ENCODE measurements at regions not wholly inside any gene's neighbourhood (a gene's known extent, or its start where the extent isn't known, plus 50 kb on each side); places are given as distances from the start of the nearest gene placed in this dataset.
"Not testable (repeated sequence)": the region's sequence is repeated elsewhere in the genome, so short reads cannot be mapped to it uniquely, and the experiment has no call there.

DNA sequence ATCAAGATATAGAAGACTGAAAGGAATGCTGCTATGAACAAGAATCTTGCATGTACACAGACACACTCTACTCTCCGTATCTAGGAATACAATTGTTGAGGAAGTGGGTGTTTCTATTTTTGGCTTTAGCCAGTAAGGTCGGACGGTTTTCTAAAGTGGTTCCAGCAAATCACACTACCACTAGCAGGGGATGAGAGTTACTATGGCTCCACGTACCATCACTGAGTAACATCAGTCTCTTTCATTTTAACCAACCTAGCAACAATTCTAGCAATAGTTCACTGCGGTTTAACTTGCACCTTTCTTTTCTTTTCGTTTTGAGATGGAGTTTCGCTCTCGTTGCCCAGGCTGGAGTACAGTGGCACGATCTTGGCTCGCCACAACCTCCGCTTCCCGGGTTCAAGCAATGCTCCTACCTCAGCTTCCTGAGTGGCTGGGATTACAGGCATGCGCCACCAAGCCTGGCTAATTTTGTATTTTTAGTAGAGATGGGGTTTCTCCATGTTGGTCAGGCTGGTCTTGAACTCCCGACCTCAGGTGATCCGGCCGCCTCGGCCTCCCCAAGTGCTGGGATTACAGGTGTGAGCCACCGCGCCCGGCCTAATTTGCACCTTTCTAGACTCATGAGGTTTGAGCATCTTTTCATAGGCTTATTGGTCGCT is 103.2 kb upstream of the ZNF746 start:
- DNase-seq, result not testable (repeated sequence)

DNA sequence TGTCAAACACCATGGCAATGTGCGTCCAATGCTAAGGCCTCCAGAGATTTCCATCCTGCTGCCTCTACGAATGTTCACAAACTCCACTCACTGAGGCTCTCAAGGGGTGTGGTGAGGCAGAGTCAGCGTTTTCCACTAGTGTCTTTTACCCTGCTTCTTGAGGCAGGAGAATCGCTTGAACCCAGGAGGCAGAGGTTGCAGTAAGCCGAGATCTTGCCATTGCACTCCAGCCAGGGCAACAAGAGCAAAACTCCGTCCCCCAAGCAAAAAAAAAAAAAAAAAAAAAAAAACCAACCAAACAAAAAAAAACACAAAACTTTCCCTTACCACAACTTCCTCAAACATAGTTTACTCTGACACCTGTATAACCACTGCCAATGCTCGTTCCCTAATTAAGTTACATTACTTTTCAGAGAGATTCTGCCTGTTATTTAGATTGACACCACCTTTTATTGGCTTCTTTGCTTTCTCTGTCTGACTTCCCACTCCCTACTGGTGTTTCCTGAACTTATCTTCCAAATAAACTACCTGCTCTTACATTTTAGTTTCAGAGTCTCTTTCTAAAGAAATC is 102.1 kb upstream of the ZNF746 start:
- DNase-seq, result no peak

DNA sequence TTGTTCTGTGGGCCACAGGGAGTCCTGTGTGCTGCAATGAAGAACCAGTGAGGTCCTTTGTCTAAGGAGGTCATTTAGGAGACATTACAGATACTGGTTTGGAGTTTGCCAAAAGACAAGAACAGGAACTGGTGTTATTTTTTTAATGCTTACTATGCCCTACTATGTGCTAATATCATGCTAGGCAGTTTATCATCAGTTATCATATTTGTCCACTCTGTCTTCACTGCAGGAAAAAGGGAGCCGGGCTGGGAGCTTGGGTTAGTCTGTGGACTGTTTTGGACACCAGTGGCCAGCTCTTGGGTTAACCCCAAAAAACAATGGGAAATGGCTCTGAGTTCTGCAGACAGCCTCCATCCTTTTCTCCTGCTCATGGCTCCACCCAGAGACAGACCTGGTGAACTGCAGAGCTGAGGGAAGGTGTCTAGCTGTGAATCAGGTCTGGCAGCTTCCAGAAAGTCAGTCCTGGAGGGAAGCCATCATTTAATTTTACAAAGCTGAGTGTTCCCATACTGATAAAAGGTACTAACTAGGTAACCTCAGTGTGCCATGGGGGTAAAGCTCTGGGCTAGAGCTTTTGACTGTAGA is 101.2 kb upstream of the ZNF746 start:
- no peak for DNase-seq

DNA sequence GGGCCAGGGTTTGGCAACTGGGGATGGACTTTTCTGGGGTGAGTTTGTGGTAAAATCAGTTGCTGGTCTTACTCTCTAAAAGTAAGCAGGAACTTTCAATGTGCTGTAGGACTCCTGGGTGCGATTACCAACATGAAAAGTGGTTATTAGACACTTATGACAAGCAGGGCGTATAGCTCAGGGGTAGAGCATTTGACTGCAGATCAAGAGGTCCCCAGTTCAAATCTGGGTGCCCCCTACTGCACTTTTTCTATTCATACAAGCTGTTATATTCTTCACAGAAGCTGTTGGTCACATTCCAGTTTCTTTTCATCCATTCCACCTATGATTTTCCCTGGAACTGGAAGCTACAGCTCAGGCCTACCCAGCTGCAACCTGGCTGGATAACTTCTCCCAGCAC is 100.2 kb upstream of the ZNF746 start:
- not testable (repeated sequence) for DNase-seq

DNA sequence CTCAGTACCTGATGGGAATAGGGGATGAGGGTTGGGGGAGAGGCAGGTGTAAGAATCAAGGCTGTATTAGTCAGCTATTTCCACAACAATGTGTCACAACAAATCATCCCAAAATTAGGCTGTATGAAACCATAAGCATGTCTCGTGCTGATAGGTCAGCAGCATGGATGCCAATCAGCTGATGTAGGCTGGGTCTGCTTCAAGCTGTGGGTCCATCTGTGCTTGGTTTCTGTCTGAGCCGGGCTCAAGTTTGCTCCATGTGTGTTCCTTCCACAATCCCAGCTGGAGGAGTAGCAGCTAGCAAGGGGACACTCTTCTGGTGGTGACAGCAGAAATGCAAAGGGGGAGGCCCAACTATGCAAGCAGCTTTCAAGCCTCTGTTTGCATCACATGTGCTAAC is 97.9 kb upstream of the ZNF746 start:
- DNase-seq, result no peak

DNA sequence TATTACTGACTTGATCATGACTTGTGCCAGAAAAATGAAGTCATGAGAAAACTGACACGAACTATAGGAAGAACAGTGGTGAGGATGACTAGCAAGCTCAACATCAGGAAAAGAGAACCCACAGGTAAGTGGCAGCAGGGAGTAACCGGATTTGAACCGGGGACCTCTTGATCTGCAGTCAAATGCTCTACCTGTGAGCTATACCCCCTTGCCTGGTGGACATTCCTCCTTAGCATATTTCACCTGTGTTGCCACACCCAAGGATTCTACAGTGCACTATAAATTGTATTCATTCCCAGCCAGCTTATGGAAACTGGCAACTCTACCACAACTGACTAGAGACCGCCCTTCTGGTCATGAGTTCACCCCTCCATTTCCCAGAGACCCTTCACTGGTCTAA is 97.5 kb upstream of the ZNF746 start:
- DNase-seq, result no peak

DNA sequence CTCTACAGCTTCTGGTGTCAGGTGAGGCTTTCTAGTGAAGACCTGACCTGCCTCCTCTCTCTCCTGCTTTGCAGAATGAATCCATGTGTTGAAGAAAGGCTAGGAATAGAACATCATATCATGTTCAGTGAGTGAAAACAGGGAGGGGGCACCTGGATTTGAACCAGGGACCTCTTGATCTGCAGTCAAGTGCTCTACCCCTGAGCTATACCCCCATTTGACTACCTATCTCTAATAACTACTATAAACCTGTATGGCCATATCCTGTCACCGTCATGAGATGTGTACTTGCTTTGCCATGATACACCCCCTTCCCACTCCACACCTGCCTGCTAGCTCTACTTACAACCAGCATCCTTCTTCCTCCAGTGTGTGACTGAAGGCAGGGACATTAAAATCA is 91.3 kb upstream of the ZNF746 start:
- DNase-seq, result no peak

DNA sequence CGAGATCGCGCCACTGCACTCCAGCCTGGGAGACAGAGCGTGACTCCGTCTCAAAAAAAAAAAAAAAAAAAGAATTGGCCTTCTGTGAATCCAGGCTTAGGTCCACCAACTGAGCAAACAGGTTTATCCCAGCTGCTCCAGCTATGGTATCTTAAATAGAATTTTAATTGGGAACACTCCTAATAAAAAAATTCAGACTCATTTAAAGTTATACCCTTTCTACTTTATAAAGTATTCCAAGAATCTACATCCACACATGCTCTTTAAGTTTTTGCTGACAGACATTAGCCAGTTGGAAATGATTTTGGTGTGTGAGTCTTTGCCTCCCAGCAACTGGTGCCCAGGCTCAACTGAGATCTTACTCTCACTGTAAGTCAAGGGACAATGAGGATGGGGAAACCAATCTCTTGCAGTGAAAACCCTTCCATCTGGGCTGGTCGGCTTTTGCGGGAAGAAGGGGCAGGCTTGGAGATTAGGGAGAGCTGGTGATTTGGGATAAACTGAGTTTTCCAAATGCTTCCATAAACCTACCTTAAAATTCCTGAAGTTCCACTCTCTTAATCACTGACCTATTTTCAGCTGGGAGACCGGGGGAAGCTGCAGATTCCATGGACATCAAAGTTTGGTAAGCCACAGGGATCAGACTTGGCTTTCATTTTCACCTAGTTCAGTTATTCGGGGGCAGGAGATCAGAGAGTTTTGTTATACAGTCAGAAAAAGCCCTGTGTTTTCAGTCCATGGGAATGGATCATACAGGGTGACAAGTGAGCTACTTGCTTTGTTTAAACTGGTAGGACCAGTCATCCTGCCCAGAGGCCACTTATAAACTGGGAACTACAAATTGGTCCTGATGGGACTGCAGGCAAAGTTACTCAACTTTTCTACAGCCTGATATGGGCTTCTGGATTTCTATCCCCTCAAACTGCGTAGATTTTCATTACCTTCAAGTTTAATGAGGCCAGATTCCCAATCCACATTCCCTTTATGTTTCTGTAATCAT is 89.3 kb upstream of the ZNF746 start:
- DNase-seq, result no peak

DNA sequence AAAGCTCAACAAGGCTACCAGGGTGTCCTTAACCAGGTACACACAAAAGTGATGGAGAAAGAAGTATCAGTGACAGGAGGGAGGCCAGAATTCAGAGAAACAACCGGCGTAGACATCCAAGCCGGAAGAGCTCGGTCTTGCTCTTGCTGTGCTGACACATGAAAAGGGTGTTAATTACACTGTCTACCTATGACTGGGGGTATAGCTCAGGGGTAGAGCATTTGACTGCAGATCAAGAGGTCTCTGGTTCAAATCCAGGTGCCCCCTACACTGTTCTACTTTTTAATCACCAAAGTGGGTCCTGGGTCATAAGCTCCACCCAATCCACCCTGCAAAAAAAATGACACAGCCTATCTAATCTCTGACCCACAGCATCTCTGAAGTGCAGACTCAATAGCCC is 86.9 kb upstream of the ZNF746 start:
- no peak for DNase-seq

DNA sequence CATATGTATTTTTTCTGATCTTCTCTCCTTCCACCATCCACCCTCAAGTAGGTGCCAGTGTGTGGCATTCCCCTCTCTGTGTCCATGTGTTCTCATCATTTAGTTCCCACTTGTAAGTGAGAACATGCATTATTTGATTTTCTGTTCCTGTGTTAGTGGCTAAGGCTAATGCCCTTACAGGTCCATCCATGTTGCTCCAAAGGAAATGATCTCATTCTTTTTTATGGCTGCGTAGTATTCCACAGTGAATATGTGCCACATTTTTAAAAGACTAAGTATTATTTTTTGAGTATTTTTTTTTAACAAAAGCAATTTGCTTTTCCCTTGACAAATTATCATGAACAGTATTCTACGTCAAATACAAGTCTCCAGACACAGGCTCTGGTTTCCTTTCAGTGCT is 86.4 kb upstream of the ZNF746 start:
- DNase-seq, result no peak

DNA sequence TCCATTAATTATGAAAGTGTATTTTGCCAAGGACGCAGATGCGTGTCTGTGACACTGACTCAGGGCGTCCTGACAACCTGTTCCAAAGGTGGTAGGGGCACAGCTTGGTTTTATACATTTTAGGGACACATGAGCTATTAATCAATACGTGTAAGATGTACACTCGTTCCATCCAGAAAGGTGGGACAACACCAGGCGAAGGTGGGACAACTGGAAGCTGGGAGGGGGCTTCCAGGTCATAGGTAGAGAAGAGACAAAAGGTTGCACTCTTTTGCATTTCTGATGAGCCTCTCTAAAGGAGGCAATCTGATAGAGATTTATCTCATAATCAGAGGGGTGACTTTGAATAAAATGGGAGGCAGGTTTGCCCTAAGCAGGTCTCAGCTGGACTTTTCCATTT is 82.7 kb upstream of the ZNF746 start:
- DNase-seq, result no peak

DNA sequence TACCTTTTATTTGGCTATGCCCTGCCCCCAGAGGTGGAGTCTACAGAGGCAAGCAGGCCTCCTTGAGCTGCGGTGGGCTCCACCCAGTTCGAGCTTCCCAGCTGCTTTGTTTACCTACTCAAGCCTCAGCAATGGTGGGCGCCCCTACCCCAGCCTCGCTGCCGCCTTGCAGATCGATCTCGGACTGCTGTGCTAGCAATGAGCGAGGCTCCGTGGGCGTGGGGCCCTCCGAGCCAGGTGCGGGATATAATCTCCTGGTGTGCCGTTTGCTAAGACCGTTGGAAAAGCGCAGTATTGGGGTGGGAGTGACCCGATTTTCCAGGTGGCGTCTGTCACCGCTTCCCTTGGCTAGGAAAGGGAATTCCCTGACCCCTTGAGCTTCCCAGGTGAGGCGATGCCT is 81.8 kb upstream of the ZNF746 start:
- DNase-seq, result not testable (repeated sequence)

DNA sequence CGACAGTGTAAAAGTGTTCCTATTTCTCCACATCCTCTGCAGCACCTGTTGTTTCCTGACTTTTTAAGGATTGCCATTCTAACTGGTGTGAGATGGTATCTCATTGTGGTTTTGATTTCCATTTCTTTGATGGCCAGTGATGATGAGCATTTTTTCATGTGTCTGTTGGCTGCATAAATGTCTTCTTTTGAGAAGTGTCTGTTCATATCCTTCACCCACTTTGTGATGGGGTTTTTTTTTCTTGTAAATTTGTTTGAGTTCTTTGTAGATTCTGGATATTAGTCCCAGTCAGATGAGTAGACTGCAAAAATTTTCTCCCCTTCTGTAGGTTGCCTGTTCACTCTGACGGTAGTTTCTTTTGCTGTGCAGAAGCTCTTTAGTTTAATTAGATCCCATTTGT is 76.8 kb upstream of the ZNF746 start:
- not testable (repeated sequence) for DNase-seq

DNA sequence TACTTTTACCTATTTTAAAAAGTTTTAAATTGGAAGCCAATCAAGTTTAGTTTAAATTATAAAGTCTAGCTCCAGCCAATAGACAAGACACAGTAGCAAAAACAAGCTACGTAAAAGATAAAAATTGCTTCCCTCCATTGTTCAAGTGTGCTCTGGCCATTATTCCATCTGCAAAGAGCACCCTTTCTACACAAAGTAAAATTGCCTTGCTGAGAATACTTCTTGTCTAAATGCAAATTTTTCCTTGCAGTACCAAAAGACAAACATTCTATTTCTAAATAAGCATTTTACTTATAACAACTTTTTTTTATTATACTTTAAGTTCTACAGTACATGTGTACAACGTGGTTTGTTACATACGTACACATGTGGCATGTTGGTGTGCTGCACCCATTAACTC is 75.9 kb upstream of the ZNF746 start:
- DNase-seq, result no peak

DNA sequence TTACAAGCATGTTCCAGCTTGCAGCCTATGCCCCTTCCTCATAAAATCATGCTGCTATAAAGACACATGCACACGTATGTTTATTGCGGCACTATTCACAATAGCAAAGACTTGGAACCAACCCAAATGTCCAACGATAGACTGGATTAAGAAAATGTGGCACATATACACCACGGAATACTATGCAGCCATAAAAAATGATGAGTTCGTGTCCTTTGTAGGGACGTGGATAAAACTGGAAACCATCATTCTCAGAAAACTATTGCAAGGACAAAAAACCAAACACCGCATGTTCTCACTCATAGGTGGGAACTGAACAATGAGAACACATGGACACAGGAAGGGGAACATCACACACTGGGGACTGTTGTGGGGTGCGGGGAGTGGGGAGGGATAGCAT is 75.3 kb upstream of the ZNF746 start:
- not testable (repeated sequence) for DNase-seq

DNA sequence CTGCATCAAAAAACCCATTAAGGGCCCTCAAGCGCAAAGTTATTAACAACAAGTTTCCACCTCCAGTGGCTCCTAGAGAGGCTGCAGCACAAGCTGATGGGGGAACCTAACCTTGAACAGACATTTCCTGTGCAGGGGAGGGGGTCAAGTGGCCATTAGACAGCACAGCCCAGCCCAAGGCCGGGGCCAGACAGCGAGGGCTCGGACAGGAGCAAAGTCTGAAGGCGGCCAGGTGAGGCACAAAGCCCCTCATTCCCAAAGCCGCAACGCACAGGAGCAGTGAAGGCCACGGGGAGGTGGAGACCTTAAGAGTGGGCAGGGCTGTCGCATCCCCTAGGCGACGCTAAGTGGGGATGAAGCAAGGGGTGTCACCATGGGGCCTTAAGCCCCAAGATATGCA is 73.2 kb upstream of the ZNF746 start:
- no peak for DNase-seq

DNA sequence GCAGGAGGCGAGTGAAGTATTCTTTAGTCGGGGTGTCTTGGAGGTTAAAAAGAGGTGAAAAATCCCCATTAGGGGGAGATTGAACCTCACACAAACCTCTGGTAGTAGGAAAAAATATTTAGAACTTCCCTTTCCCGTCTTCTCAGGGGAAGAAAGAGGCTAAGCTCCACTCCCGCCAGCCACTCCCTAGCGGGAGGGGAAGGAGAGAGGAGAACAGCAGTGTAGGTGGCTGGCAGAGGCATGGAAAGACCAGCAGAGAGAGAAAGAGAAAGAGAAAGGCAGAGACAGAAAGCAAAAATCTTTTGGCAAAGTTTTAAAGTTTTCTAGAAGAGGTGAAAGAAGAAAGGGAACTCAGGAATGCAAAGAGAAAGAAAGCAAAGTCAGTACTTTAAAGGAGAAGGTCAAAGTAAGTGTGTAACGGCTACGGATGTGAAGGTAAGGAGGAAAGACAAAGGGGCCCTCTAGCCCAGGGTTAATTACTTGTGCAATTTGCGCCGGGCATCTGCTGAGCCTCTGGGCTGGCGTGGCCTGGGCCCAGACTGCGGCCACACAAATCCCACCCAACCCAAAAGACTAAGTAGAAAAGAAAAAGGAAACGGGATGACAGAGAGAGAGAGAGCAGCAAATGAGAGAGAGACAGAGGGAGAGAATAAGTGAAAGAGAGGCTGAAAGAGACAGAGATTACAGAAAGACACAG is 72.3 kb upstream of the ZNF746 start:
- DNase-seq, result no peak

DNA sequence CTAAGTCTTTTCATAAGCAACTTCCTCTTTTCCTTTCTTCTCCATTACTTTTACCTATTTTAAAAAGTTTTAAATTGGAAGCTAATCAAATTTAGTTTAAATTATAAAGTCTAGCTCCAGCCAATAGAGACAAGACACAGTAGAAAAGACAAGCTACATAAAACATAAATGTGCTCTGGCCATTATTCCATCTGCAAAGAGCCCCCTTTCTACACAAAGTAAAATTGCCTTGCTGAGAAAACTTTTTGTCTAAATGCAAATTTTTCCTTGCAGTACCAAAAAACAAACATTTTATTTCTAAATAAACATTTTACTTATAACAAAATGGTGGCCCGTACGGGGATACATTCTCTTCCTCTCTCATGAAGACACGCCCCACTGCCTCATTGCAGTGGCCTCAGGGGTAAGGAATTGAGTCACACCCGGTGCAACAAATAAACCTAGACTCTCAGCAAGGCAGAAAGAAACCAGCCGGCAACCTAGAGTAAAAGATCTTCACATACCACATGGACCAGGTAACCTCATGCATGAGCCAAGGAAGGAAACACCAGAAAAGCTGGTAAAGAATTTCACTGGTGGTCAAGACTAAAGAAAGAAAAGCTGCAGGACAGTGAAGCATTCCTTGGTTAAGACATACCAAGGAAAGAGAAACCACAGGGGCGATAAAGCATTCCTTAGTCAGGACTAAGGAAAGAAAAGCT is 71.6 kb upstream of the ZNF746 start:
- no peak for DNase-seq

DNA sequence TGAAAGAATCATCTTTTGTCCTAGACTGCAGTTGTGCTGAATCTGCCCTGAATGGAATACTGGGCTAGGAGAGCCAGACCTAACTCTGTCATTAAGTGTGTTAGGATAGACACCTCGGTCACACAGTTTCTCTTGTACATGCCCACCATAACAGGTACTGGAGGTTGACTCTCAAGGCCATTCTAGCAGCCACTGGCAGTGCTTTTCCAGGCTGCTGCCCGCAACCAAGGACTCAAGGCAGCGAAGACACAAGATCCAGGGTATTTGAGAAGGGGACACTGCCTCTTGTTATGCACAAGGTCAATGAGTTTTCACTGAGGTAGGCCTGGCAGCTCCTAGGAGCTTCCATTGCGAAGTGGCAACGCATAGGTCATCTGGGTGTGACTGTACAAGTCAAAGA is 70.6 kb upstream of the ZNF746 start:
- no peak for DNase-seq

DNA sequence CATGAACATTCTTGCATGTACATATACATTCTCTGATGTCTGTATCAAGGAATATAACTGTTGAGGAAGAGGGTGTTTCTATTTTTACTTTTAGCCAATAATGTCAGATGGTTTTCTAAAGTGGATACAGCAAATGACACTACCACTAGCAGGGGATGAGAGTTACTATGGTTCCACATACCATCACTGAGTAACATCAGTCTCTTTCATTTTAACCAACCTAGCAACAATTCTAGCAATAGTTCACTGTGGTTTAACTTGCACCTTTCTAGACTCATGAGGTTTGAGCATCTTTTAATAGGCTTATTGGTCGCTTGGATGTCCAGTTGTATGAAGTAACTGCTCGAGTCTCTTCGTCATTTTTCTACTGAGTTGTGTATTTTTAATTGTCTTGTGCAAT is 68.5 kb upstream of the ZNF746 start:
- DNase-seq, result no peak

DNA sequence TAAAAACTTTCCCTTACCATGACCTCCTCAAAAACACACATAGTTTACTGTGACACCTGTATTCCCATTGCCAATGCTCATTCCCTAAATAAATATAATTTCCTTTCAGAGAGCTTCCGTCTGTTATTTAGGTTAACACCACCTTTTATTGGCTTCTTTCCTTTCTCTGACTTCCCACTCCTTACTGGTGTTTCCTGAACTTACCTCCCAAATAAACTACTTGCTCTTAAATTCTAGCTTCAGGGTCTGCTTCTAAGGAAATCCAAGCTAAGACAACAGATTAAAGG is 67.4 kb upstream of the ZNF746 start:
- DNase-seq, result no peak

DNA sequence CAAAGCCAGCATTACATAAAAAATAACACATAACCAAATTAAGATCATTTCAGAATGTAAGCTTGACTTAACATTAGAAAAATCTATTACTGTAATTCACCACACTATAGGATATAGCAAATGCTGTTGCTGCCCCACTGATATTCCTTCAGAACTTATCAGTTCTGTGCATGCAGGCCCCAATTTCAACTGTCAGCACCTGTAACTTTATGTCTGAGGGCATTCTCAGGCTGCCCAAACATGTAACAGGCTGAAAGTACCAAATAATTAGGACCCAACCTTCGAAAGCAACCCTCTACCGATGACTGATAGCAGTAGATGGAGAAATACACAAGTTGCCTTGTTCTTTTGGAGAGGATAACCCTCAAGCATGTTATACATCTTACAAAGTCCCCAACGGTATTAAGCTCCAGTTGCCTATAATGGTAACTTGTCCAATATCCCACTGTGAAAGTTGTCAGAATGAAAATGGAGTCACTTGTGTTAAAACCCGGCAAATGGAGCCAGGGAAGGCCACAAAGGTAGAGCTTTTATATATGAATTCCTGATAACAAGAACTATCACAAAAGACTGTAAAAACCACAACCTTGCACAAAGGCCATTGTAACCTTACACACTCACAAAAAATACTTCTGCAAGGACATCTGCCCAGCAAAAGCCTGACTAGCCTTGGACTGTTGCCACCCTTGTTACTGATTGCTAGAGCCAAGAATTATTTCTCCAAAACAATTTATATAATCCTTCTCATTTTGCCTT is 66.9 kb upstream of the ZNF746 start:
- DNase-seq, result no peak
